ENCODE measurements at regions not wholly inside any gene's neighbourhood (a gene's known extent, or its start where the extent isn't known, plus 50 kb on each side); places are given as distances from the start of the nearest gene placed in this dataset.

DNA sequence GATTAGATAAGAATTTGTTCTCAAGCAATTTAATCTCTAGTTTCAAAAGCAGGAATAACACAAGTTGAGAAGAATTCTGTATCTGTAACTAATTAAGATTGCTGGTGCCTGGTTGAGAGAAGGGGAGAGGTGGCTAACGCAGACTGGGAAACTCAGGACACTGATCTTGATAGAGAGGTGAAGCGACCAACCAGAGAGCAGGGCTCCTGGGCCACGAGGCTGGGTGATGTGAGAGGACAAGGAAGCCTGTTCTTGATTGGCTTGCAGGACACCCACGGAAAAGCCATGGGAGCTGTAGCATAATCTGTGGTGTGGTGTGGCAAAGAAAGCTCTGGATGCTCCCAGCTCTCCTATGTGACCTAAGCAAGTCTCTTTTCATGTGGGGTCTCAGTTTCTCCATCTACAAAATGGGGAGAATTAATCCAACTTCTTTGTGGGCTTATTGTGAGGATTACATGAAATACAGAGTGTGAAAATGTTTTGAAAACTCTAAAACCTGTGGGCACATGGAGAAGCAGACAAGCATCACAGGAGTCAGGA lies 594.1 kb upstream of the BRINP1 start (continued):
- TF ChIP-seq, protein P1, sequence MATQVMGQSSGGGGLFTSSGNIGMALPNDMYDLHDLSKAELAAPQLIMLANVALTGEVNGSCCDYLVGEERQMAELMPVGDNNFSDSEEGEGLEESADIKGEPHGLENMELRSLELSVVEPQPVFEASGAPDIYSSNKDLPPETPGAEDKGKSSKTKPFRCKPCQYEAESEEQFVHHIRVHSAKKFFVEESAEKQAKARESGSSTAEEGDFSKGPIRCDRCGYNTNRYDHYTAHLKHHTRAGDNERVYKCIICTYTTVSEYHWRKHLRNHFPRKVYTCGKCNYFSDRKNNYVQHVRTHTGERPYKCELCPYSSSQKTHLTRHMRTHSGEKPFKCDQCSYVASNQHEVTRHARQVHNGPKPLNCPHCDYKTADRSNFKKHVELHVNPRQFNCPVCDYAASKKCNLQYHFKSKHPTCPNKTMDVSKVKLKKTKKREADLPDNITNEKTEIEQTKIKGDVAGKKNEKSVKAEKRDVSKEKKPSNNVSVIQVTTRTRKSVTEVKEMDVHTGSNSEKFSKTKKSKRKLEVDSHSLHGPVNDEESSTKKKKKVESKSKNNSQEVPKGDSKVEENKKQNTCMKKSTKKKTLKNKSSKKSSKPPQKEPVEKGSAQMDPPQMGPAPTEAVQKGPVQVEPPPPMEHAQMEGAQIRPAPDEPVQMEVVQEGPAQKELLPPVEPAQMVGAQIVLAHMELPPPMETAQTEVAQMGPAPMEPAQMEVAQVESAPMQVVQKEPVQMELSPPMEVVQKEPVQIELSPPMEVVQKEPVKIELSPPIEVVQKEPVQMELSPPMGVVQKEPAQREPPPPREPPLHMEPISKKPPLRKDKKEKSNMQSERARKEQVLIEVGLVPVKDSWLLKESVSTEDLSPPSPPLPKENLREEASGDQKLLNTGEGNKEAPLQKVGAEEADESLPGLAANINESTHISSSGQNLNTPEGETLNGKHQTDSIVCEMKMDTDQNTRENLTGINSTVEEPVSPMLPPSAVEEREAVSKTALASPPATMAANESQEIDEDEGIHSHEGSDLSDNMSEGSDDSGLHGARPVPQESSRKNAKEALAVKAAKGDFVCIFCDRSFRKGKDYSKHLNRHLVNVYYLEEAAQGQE (IDR thresholded peaks at IDR 0.05): no peak
- TF ChIP-seq YY1 (IDR thresholded peaks at IDR 0.05) (no peak), EGR1 (IDR thresholded peaks at IDR 0.05; ENCODE audit: low read depth in 2 of 2) (no peak)
- TF ChIP-seq, protein P2, sequence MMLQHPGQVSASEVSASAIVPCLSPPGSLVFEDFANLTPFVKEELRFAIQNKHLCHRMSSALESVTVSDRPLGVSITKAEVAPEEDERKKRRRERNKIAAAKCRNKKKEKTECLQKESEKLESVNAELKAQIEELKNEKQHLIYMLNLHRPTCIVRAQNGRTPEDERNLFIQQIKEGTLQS (IDR thresholded peaks at IDR 0.05): no peak

- 34% methylated on average over 19 of the region's 19 CpGs for WGBS
- peak; percentile 60 for DNase-seq (ENCODE audit: low spot score)
- no peaks in the 10 kb centered on the region for H3K4me1 ChIP-seq (ENCODE audit: control insufficient read depth in 4 of 4, insufficient read depth in 4 of 4, low read length in 3 of 4)
- H3K27me3 ChIP-seq (ENCODE audit: control insufficient read depth in 4 of 4, insufficient read depth in 4 of 4, low read length in 3 of 4): peaks cover 0 to 2% (median 0%) of the 10 kb centered on the region in 4 donors
- H3K27ac ChIP-seq (ENCODE audit: low read depth in 1 of 2, low read length in 2 of 2): no peak overlapping the region
- H3K36me3 ChIP-seq (ENCODE audit: control insufficient read depth in 4 of 4, insufficient read depth in 3 of 4, low read depth in 1 of 4, low read length in 3 of 4): no peaks in the 10 kb centered on the region
- no peak for TF ChIP-seq NR2F2 (IDR thresholded peaks at IDR 0.05)
- TF ChIP-seq FOXA1 (IDR thresholded peaks at IDR 0.05): no peak
- TF ChIP-seq CTCF (IDR thresholded peaks at IDR 0.05; ENCODE audit: low read depth, low read length, missing input control): peak; percentile 66
- TF ChIP-seq, protein P1 (IDR thresholded peaks at IDR 0.05): no peak
- no peak for TF ChIP-seq YY1 (IDR thresholded peaks at IDR 0.05)
- TF ChIP-seq, protein P2 (IDR thresholded peaks at IDR 0.05): no peak
- TF ChIP-seq RXRA (IDR thresholded peaks at IDR 0.05): no peak
- peak; percentile 74 to 82 for TF ChIP-seq RAD21 (IDR thresholded peaks at IDR 0.05)
- TF ChIP-seq FOXA2 (IDR thresholded peaks at IDR 0.05): no peak
- no peak overlapping the region for H3K9ac ChIP-seq (ENCODE audit: low read depth in 1 of 2, low read length in 2 of 2)
- no peaks in the 10 kb centered on the region for H3K9me3 ChIP-seq (ENCODE audit: control insufficient read depth in 4 of 4, low read length in 3 of 4)
- no peak overlapping the region for H3K4me3 ChIP-seq (ENCODE audit: low read depth in 1 of 3, low read length in 3 of 3)
Observed at GRCh38 chr9:119961774-119962424, 592.7 kb upstream of the BRINP1 start.

All from liver (tissue), 8 donors.